Posterior cingulate gyrus (tissue), 11 donors: ENCODE measurements at regions not wholly inside any gene's neighbourhood (a gene's known extent, or its start where the extent isn't known, plus 50 kb on each side); places are given as distances from the start of the nearest gene placed in this dataset.

Experiments
- DNase-seq, 10 donors: peaks; one replicate each; pipeline versions ENCODE4 v3.0.0 to v3.0.0-alpha.2; 2020 to 2021; ENCODE audit warnings: mixed read lengths in 3 of 10
- intact Hi-C: fragments of 100-400 bp; cut with DNase I; formaldehyde crosslinking; loops from one replicate; pipeline ENCODE4 v1.15.1; 2023

DNA sequence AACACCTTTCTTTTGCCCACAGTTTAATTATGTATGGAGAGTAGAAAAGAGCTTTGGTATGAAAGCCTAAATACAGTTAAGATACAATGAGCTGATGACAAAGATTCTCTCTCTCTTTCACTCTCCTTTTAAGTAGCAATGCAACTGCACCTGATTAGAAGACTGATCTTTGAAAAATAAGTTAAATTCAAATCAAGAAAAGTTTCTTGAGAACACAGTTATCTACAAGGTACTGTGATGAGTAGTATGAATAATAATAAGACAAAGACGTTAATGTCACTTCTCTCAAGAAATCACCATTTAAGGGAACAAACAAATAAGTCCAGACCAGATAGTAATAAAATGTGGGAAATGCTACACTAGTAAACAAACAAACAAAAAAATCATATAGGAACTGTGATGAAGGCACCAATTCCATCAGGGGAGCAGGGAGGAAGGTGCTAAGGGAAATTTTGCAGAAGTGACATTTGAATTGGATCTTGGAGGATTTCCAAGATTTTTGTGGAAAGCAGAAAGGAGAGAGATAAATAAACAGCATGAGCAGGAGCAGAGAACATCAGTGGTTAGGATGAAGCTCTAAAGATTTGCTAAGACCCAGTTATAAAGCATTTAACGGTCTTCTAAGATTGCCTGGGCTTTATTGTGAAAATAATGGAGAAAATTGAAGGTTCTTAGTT is 65.2 kb upstream of the STK38L start:
- intact Hi-C loops = no loop called here
- DNase-seq = no peak

DNA sequence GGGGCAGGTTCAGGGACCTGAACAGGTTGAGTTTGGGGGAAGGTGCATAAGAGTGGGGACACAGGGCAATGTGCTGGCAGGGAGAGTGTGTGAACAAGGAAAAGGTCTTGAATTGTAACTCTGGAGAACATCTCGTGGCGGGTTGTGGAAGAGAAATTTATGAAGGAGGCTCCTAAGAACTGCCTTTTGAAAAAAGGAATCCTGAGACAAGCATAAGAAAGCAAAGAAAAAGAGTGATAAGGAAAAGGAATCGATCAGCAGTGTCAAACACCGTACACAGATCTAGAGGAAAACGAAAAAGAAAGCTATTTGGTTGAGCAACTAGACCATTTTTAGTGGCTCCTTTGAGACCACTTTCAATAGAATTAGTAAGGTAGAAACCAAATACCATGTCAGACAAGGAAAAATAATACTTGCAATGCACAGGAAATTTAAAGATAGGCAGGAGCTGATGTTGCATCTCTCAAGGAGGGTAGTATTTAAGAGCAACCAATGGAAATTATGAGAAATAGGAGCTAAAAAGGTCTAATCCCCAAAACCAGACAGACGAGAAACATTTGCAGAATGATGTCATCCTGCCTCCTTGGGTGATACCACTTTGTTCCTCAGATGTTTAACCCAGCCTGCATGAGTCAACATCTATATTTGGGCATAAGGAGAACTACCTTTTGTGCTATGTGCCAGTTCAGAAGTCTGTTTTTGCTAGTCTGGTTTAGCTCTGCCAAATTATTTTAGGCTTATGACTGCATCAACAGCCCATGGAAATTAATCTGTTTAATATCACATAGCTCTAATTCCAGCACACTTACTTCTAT is 64.5 kb upstream of the STK38L start:
- intact Hi-C loops = no loop called here
- DNase-seq = no peak

DNA sequence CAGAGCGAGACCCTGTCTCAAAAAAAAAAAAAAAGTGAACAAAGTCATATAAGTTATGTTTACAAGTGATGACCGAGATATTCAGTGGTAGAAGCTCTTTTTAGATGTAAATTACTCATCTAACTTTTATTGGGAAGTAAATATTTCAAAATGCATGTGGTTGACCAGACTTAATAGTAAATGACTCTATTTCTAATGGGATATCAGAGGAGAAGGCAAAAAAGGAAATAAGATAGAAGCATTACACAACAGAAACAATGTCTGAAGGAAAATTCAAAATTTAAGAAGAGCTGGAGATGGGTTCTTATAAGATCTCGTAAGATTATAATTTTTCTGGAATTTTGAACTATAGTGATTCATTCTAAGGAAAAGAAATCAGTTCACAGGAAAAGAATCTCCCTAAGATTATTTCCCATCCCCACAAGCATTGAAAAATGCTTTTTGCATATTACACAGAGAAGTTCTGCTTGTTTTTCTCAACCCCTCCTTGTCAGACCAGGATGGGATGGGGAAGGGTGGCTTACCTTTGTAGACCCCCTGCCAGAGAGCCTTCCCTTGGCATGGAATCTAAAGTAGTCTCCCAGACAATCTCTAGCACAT is 63.1 kb upstream of the STK38L start:
- intact Hi-C loops = no loop called here
- no peak for DNase-seq

DNA sequence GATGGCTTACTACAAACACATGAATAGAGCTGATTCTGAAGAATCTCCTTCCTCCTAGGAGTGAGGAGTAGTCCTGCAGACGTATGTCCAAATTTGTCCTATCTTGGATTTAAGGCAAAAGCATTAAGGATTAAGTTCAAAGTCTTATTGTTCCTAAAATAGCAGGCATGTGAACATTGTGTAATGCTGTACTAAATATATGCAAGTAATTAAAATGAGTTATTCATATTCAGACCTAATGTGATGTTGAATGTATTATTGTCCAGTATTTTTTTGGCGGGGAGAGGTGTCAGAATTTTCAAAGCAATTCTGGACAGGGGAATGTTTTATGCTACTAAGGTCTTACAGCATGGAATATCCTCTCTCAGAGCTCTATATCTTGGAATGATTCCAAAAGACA is 60.7 kb upstream of the STK38L start:
- intact Hi-C loops = no loop called here

DNA sequence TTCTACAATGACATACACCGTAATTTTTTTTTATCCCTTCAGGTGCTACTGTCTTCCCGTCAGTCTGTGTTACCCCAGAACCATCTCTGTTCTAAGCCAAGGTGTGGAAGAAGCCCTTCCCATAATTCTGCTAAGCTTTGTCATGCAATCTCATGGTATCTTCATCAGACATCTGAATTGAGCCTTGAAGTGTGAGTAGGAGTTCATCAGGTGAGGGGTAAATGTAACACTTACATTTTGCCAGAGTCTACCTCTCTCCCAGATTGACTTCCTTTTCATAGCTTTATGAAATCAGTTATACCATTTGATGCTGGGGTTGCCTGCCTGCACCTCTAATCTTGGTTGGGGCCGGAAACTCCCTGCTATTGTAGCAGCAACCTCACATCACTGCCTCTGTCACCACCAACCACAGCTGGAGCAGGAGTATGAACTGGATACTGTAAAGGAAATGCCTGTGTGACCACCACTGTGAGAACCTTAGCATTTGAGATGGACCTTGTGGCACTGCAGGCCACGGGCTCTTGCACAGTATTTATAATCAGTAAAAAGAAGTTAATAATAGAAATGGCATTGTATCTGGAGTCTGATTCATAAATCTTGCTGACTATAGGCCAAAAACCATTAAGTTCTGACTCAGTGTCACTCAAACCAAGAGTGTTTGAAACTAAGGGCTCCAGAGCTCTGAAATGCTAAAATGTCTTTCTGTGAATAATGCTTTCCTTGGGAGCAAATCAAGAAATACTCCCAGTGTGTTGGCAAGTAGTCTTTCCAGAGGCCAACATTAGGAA is 58.7 kb upstream of the STK38L start:
- intact Hi-C loops = no loop called here
- DNase-seq = no peak

More for the DNA sequence above, 60.7 kb upstream of the STK38L start:
- no peak for DNase-seq

DNA sequence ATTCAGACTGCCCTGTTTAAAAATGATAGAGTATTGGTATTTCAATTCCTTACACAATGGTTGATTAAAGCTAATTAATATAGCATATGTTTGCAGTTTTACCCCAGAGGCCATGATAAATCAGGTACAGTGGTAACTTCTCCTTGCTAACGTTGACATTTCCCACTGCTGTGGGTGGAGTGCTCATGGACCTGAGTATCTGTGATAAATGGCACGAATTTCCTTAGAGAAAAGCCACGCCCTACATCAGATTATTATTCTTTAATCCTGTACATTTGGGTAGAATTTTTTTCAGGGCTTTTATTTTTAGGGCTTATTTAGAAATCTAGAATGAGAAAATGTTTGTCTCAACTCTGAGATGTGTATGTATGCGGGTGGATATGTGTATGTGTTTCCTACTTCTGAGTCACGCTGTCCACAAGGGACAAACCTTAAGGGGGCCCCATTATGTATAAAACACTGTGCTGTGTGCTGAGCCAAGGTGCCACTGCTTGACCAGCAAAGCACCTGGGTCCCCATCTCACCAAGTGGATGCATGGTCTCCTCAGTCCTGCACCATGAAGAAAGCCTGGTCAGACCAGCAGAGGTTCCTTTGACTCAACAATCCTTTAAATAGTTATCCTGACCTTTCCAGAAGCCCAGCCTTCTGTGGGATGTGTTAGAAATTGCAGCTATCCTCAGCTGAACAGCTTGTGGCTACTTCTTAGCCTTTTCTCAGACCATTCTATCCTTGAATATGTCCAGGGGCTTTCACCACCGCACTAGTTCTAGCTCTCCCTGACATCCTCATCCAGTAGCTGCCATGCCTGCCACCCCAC is 57.9 kb upstream of the STK38L start:
- intact Hi-C loops = no loop called here
- DNase-seq = no peak

DNA sequence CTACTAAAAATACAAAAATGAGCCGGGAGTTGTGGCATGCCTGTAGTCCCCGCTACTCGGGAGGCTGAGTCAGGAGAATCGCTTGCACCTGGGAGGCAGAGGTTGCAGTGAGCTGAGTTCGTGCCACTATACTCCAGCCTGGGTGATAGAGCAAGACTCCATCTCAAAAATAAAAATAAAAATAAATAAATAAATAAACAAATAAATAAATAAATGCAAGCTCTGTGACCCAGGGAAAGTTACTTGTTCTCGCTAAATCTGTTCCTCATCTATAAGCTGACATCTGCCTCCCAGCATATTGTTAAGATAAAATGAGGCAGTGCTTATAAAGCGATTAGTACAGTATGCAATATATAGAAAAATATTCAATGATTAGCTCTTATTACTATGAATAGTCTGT is 56.4 kb upstream of the STK38L start:
- intact Hi-C loops = no loop called here
- DNase-seq = no peak

DNA sequence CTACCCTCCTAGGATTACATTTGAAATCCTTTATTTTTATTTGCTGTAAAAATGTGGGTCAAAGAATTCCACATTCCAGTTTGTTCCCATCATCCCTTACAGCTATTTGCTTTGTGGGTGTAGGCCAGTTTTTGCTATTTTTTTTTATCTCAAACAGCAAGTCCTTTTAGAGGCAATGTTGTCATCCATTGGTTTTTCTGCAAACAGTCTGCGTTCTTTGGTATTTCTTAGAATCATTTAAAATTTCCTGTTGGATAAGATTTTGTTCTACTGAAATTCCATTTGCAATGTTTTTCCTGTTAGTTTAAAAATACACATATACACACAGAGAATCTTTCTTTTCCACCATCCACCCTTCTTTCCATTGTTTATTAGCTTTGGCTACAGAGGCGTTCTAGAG is 53.3 kb upstream of the STK38L start:
- no peak for DNase-seq
- intact Hi-C loops = no loop called here

DNA sequence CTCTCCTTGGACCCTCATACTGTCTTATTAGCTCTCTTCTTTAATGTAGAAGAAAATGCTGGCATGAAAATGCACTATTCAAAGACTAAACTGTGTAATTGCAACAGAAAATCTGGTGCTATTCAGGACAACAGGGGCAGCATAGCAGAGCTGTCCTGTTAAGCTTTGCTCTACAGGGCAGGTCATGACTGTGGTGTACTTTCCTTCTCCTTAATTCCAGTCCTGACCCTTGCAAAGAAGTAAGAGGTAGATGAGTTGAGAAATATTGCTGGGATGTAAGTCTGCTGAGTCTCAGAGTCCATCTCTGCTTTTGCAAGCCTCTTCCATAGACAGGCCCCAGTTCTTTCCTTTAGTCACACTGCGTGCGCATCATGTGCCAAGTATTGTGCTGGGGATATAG is 52.6 kb upstream of the STK38L start:
- intact Hi-C loops = no loop called here
- DNase-seq = no peak

DNA sequence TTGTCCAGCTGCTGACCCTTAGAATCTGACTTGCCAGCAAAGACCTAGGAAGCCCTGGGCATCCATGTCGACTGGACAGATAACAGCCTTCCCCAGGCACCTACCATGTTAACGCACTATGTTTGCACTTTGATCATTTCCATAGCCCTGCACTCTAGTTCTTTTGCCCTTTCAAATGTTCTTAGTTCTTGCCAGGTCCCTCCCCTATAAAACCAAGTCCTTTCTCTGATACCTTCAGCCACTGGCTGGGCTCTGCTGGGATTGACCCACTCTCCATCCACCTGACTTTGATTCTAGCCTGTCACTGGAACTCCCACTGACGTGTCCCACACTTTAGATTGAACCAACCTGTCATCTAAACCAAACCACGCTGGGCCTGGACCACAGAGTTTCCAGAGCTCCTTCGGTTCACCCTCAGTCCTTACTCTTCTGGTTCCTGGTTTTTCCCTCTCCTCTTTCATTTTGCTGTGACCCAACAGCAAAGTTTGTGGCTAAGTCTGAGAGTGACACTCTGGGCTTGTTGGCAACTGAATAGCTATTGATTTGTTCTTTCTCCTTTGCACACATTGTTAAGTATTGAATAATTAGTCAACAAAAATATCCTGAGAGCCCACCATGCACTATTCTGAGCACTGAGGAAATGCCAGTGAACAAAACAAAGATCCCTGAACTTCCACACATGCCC is 51.8 kb upstream of the STK38L start:
- intact Hi-C loops = no loop called here

DNA sequence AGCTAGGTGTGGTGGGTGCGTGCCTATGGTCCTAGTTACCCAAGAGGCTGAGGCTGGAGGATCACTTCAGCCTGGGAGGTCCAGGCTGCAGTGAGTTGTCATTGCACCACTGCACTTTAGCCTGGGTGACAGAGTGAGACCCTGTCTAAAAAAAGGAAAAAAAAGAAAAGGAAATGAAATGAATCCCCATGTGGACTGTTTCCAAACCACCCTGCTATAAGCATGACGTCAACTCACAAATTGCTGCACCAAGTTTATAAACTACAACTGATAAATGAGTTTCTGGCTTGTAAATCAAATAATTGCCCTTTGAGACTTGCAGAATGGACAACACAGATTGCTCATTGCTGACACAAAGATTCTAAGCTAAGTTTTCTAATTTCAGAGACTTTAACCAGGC is 51.0 kb upstream of the STK38L start:
- no peak for DNase-seq
- intact Hi-C loops = no loop called here

More for the DNA sequence above, 51.8 kb upstream of the STK38L start:
- no peak for DNase-seq

DNA sequence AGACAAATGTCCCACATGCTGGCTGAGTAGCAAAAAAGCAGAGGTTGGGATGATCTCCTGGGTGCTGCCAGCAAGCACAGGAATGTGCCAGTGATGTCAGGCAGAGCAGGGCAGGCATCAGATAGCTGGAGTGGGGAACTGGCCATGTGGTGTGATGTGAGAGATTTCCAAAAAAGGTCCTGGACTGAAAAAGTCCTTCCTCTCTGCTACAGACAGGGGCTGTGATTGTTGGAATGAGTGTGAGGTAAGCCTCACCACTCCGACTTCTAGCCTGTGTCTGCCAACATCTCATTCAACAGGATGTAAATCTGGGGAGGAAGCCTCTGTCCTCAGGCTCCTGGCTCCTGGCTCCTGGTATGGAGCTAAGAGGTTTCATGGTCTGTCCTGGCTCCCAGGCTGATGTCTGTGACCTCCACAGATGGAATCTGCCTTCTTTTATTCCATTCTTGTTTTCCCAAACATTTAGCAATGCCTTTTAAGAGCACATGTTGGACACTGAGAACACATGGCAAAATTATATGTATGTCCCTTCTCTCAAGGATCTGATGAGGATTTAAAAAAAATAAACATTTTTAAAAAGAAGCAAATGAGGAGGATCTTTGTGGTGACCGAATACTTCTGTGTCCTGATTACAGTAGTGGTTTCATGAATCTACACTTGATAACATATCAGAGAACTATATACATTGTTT is 50.1 kb upstream of the STK38L start:
- no peak for DNase-seq
- intact Hi-C loops = no loop called here
